ENCODE measurements at regions not wholly inside any gene's neighbourhood (a gene's known extent, or its start where the extent isn't known, plus 50 kb on each side); places are given as distances from the start of the nearest gene placed in this dataset.

- H3K27ac Mint-ChIP-seq (ENCODE audit: unreplicated experiment) = no peak overlapping the region
- no peak overlapping the region for H3K4me3 Mint-ChIP-seq (ENCODE audit: unreplicated experiment)
- TF ChIP-seq, protein P1, sequence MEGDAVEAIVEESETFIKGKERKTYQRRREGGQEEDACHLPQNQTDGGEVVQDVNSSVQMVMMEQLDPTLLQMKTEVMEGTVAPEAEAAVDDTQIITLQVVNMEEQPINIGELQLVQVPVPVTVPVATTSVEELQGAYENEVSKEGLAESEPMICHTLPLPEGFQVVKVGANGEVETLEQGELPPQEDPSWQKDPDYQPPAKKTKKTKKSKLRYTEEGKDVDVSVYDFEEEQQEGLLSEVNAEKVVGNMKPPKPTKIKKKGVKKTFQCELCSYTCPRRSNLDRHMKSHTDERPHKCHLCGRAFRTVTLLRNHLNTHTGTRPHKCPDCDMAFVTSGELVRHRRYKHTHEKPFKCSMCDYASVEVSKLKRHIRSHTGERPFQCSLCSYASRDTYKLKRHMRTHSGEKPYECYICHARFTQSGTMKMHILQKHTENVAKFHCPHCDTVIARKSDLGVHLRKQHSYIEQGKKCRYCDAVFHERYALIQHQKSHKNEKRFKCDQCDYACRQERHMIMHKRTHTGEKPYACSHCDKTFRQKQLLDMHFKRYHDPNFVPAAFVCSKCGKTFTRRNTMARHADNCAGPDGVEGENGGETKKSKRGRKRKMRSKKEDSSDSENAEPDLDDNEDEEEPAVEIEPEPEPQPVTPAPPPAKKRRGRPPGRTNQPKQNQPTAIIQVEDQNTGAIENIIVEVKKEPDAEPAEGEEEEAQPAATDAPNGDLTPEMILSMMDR (IDR thresholded peaks at IDR 0.05; ENCODE audit: partially characterized antibody, unreplicated experiment) = no peak
- H3K9me3 Mint-ChIP-seq (ENCODE audit: unreplicated experiment) = peaks cover 1% of the 10 kb centered on the region
- no peaks in the 10 kb centered on the region for H3K27me3 Mint-ChIP-seq (ENCODE audit: unreplicated experiment)
- DNase-seq = no peak
- no peaks in the 10 kb centered on the region for H3K36me3 Mint-ChIP-seq (ENCODE audit: unreplicated experiment)
- H3K4me1 Mint-ChIP-seq (ENCODE audit: low read depth, unreplicated experiment) = peaks cover 3% of the 10 kb centered on the region
These were observed 344.5 kb downstream of the MFSD1 start for GRCh38 chr3:159146392-159146791.

DNA sequence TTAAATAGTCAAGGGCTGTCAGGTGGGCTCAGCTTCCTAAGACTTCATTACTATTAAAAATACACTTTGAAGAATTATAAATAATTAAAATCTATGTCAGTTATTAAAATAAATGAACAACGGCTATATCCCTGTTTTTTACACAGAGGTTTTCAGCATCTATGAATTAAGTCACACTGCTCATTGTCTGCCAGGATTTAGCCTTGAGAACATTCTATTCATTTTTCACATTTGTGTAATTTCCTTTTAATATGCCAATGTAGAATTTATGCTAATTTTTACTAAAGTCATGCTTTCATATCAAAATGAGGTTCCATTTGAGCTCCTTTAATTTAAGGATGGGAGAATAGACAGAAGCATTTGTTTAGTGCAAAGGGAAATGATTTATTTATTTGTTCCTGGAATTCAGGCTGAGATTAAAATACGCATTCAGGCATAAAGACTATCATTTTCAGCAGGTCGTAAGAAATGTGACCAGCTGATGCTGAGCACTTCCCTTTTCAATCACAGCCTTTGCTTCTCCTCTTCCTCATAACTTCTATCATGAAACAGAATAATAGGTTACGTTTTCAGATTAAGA lies 345.1 kb downstream of the MFSD1 start:
- H3K36me3 Mint-ChIP-seq (ENCODE audit: unreplicated experiment) = no peaks in the 10 kb centered on the region
- peaks cover 3% of the 10 kb centered on the region for H3K4me1 Mint-ChIP-seq (ENCODE audit: low read depth, unreplicated experiment)
- TF ChIP-seq, protein P1 (IDR thresholded peaks at IDR 0.05; ENCODE audit: partially characterized antibody, unreplicated experiment) = no peak
- no peak overlapping the region for H3K4me3 Mint-ChIP-seq (ENCODE audit: unreplicated experiment)
- H3K9me3 Mint-ChIP-seq (ENCODE audit: unreplicated experiment) = peaks cover 1% of the 10 kb centered on the region
- DNase-seq = no peak
- H3K27me3 Mint-ChIP-seq (ENCODE audit: unreplicated experiment) = no peaks in the 10 kb centered on the region
- H3K27ac Mint-ChIP-seq (ENCODE audit: unreplicated experiment) = no peak overlapping the region

- Mint-ChIP-seq H3K27me3 (ENCODE audit: unreplicated experiment) (no peaks in the 10 kb centered on the region), H3K4me1 (ENCODE audit: low read depth, unreplicated experiment) (peaks cover 3% of the 10 kb centered on the region), H3K36me3 (ENCODE audit: unreplicated experiment) (no peaks in the 10 kb centered on the region), H3K27ac (ENCODE audit: unreplicated experiment) (no peak overlapping the region), H3K4me3 (ENCODE audit: unreplicated experiment) (no peak overlapping the region), H3K9me3 (ENCODE audit: unreplicated experiment) (peaks cover 1% of the 10 kb centered on the region)
- no peak for DNase-seq
- TF ChIP-seq, protein P1 (IDR thresholded peaks at IDR 0.05; ENCODE audit: partially characterized antibody, unreplicated experiment) = no peak
These were observed 346.0 kb downstream of the MFSD1 start for GRCh38 chr3:159147813-159148212.

- H3K36me3 Mint-ChIP-seq (ENCODE audit: unreplicated experiment) = no peaks in the 10 kb centered on the region
- no peak overlapping the region for H3K27ac Mint-ChIP-seq (ENCODE audit: unreplicated experiment)
- no peak overlapping the region for H3K4me3 Mint-ChIP-seq (ENCODE audit: unreplicated experiment)
- peaks cover 1% of the 10 kb centered on the region for H3K9me3 Mint-ChIP-seq (ENCODE audit: unreplicated experiment)
- TF ChIP-seq, protein P1 (IDR thresholded peaks at IDR 0.05; ENCODE audit: partially characterized antibody, unreplicated experiment) = no peak
- no peaks in the 10 kb centered on the region for H3K27me3 Mint-ChIP-seq (ENCODE audit: unreplicated experiment)
- no peak for DNase-seq
- H3K4me1 Mint-ChIP-seq (ENCODE audit: low read depth, unreplicated experiment) = peaks cover 3% of the 10 kb centered on the region
These were observed 346.6 kb downstream of the MFSD1 start for GRCh38 chr3:159148466-159148865.

DNA sequence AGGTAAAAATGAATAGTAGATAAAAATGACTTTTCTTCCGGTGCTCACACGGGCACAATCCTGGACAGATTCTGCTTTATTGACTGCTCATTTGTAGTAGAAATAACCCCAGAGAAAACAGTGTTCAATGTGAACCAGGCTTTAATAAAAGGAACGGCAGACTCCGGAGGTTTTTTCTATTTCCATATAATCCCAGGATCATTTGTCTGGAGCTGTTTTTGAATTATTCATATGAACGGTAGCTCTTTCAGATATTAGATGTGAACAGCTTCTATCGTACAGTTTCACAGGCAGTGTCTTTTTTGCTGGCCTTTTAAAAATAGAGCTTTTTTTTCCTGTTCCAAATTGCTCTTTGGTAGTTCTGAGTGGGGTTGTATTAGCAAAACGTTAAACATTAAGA lies 347.3 kb downstream of the MFSD1 start:
- TF ChIP-seq, protein P1 (IDR thresholded peaks at IDR 0.05; ENCODE audit: partially characterized antibody, unreplicated experiment) = no peak
- no peak for DNase-seq
- H3K4me1 Mint-ChIP-seq (ENCODE audit: low read depth, unreplicated experiment) = peaks cover 3% of the 10 kb centered on the region
- H3K36me3 Mint-ChIP-seq (ENCODE audit: unreplicated experiment) = no peaks in the 10 kb centered on the region
- no peak overlapping the region for H3K4me3 Mint-ChIP-seq (ENCODE audit: unreplicated experiment)
- H3K27me3 Mint-ChIP-seq (ENCODE audit: unreplicated experiment) = no peaks in the 10 kb centered on the region
- H3K27ac Mint-ChIP-seq (ENCODE audit: unreplicated experiment) = no peak overlapping the region
- H3K9me3 Mint-ChIP-seq (ENCODE audit: unreplicated experiment) = peaks cover 1% of the 10 kb centered on the region
